MCF 10A (cell line): ENCODE measurements at regions not wholly inside any gene's neighbourhood (a gene's known extent, or its start where the extent isn't known, plus 50 kb on each side); places are given as distances from the start of the nearest gene placed in this dataset.

ENCODE experiments used
- BruUV-seq: library from RNA; stranded (reverse); fragments of 400-500 nt; replicated peaks from 2 replicates; lab custom pipeline; 2021; lab: Mats Ljungman, UMichigan
- CTCF ChIA-PET: fragments of 300-600 bp; sonication (Branson Sonifier 250); formaldehyde crosslinking; extraction: SDS; loops from one replicate; lab custom pipeline; 2021; ENCODE audit warnings: antibody characterized with exemption, inconsistent platforms; lab: Yijun Ruan, JAX
- POLR2A ChIA-PET: fragments of 300-600, 350-650 bp; sonication (Branson Sonifier 250); formaldehyde crosslinking; extraction: SDS; loops from one replicate; lab custom pipeline; 2020; ENCODE audit warnings: antibody characterized with exemption, inconsistent platforms; lab: Yijun Ruan, JAX
- DNase-seq: peaks from one replicate; pipeline ENCODE4 v3.0.0-alpha.2; 2018; ENCODE audit not compliant: unreplicated experiment
- H3K27ac Mint-ChIP-seq: one replicate; pipeline ENCODE4 v1.8.0; 2022; ENCODE audit warnings: mild to moderate bottlenecking, low read depth, mixed read lengths; ENCODE audit not compliant: unreplicated experiment
- H3K27me3 Mint-ChIP-seq: one replicate; pipeline ENCODE4 v1.8.0; 2022; ENCODE audit warnings: mixed read lengths; ENCODE audit not compliant: insufficient read depth, unreplicated experiment
- H3K36me3 Mint-ChIP-seq: one replicate; pipeline ENCODE4 v1.8.0; 2022; ENCODE audit warnings: mild to moderate bottlenecking, moderate library complexity, mixed read lengths; ENCODE audit not compliant: insufficient read depth, unreplicated experiment
- H3K4me1 Mint-ChIP-seq: one replicate; pipeline ENCODE4 v1.8.0; 2022; ENCODE audit warnings: mixed read lengths; ENCODE audit not compliant: insufficient read depth, unreplicated experiment
- H3K4me3 Mint-ChIP-seq: one replicate; pipeline ENCODE4 v1.8.0; 2022; ENCODE audit warnings: mild to moderate bottlenecking, moderate library complexity, mixed read lengths; ENCODE audit not compliant: unreplicated experiment
- H3K9me3 Mint-ChIP-seq: one replicate; pipeline ENCODE4 v1.8.0; 2022; ENCODE audit warnings: mixed read lengths; ENCODE audit not compliant: unreplicated experiment
- intact Hi-C: fragments of 100-400 bp; cut with micrococcal nuclease; formaldehyde crosslinking; loops from 2 replicates; pipeline ENCODE4 v1.14.1; 2022
- TF ChIP-seq, protein P1 (sequence below): fragments of 200-600 bp; IDR thresholded peaks from one replicate; pipeline ENCODE4 v1.8.0; 2022; ENCODE audit warnings: antibody characterized with exemption, mild to moderate bottlenecking; ENCODE audit not compliant: unreplicated experiment

GRCh38 chr6:155787168-155787567, 331.5 kb upstream of the NOX3 start:
- no peak overlapping the region for H3K4me3 Mint-ChIP-seq

DNA sequence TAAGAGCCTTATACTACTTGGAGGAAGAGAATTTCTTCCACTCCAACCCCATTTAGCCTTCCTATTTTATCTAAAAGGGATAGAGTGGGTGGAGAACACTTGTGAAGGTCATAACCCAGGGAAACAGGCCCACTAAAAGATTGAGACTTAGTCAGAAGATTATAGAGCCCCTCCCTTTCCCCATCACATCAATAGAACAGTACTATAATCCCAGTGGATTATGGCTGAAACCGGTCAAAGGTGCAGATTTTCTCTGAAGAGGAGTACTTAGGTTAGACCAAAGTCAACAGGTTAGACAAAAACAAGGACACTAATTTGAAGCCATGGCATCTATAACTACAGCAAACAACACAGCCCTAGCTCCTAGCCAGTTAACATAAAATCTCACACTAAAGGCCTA, 330.9 kb upstream of the NOX3 start:
- POLR2A ChIA-PET = no interaction called here
- CTCF ChIA-PET = interaction anchor here (0.7 kb wide), 1 partner anchor 126 kb away, joined by 3 read pairs; no protein-coding TSS in a partner anchor
- no peak for DNase-seq
- Mint-ChIP-seq H3K9me3 (peaks cover 13% of the 10 kb centered on the region), H3K27me3 (no peaks in the 10 kb centered on the region), H3K36me3 (no peaks in the 10 kb centered on the region), H3K27ac (no peak overlapping the region), H3K4me3 (no peak overlapping the region), H3K4me1 (peaks cover 21% of the 10 kb centered on the region)
- intact Hi-C loops = no loop called here
- BruUV-seq = no TSS peak
- TF ChIP-seq, protein P1, sequence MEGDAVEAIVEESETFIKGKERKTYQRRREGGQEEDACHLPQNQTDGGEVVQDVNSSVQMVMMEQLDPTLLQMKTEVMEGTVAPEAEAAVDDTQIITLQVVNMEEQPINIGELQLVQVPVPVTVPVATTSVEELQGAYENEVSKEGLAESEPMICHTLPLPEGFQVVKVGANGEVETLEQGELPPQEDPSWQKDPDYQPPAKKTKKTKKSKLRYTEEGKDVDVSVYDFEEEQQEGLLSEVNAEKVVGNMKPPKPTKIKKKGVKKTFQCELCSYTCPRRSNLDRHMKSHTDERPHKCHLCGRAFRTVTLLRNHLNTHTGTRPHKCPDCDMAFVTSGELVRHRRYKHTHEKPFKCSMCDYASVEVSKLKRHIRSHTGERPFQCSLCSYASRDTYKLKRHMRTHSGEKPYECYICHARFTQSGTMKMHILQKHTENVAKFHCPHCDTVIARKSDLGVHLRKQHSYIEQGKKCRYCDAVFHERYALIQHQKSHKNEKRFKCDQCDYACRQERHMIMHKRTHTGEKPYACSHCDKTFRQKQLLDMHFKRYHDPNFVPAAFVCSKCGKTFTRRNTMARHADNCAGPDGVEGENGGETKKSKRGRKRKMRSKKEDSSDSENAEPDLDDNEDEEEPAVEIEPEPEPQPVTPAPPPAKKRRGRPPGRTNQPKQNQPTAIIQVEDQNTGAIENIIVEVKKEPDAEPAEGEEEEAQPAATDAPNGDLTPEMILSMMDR = no peak

More at GRCh38 chr6:155787168-155787567, 331.5 kb upstream of the NOX3 start:
- ChIA-PET CTCF (no interaction called here), POLR2A (no interaction called here)
- no TSS peak for BruUV-seq
- intact Hi-C loops = no loop called here
- no peak for DNase-seq
- TF ChIP-seq, protein P1 = no peak
- Mint-ChIP-seq H3K27ac (no peak overlapping the region), H3K27me3 (no peaks in the 10 kb centered on the region), H3K9me3 (peaks cover 14% of the 10 kb centered on the region), H3K36me3 (no peaks in the 10 kb centered on the region), H3K4me1 (peaks cover 21% of the 10 kb centered on the region)

DNA sequence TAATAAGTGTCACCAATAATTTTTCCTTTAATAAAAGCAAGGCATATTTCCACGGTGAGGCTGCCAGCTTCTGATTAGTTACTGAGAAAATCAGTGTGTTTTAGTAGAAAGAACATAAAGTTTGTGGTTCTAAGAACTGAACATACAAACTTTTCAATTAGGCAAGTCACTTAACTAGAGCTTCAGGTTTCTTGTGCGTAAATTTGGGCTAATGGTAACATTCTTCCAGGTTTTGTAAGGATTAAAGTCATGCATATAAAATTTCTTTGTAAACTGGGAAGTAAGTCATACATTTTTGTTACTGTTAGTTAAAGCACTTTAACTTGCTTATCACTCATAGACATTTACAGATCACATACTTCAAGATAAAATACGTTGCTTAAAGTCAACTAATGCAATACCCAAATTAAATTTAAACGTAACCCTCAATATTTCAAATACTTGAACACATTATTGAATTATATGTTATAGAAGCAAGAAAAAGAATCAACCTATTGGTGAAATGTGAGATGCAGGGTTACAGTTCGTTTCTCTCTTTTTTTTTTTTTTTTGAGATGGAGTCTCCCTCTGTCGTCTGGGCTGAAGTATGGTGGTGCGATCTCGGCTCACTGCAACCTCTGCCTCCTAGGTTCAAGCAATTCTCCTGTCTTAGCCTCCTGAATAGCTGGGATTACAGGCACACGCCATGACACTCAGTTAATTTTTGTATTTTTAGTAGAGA, 327.3 kb upstream of the NOX3 start:
- TF ChIP-seq, protein P1 = no peak
- Mint-ChIP-seq H3K27me3 (no peaks in the 10 kb centered on the region), H3K36me3 (no peaks in the 10 kb centered on the region), H3K4me3 (no peak overlapping the region), H3K4me1 (peaks cover 15% of the 10 kb centered on the region), H3K9me3 (peaks cover 13% of the 10 kb centered on the region), H3K27ac (no peak overlapping the region)
- ChIA-PET POLR2A (no interaction called here), CTCF (no interaction called here)
- BruUV-seq = no TSS peak
- no peak for DNase-seq
- intact Hi-C loops = no loop called here

DNA sequence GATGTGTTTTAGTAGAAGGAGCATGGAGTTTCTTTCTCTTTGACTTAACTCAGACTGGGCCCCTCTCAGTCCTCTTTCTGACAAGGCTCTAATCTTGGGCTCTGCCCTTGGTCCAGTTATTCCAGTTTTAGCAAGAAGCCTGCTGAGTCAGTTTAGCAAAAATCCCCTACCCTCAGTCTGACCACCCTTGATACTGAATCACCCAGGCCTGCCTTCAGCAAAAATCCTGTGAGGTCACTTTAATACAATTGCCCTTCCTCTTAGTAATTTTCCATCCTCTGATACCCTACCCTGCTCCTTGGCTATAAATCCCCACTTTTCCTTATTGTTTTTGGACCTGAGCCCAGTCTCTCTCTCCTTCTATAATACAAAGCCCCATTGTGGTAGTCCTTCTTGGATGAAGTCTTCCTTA, 326.7 kb upstream of the NOX3 start:
- POLR2A ChIA-PET = no interaction called here
- DNase-seq = peak; percentile 52
- intact Hi-C loops = no loop called here
- Mint-ChIP-seq H3K4me1 (peaks cover 11% of the 10 kb centered on the region), H3K36me3 (no peaks in the 10 kb centered on the region), H3K9me3 (peaks cover 8% of the 10 kb centered on the region), H3K4me3 (no peak overlapping the region), H3K27me3 (no peaks in the 10 kb centered on the region), H3K27ac (no peak overlapping the region)
- TF ChIP-seq, protein P1 = no peak
- CTCF ChIA-PET = no interaction called here
- BruUV-seq = no TSS peak
